Neural cell (in vitro differentiated cells): ENCODE measurements at regions not wholly inside any gene's neighbourhood (a gene's known extent, or its start where the extent isn't known, plus 50 kb on each side); places are given as distances from the start of the nearest gene placed in this dataset.

ENCODE experiments used
- H2AFZ ChIP-seq: fragments of 200-600, 300-800 bp; sonication (generic), shearing (Covaris generic); 2 replicates; pipeline ENCODE4 v1.6.0; 2014; ENCODE audit warnings: low read depth, mild to moderate bottlenecking, antibody characterized with exemption, low read length, moderate library complexity
- H3F3A ChIP-seq: fragments of 200-600 bp; shearing (Covaris generic); 2 replicates; pipeline ENCODE4 v1.6.1; 2016; ENCODE audit warnings: mild to moderate bottlenecking, moderate library complexity, mixed read lengths, antibody characterized with exemption, low read length; ENCODE audit not compliant: insufficient read depth, poor library complexity, severe bottlenecking
- H3K27ac ChIP-seq: fragments of 200-600, 300-800 bp; sonication (generic), shearing (Covaris generic); 2 replicates; pipeline ENCODE4 v1.5.1; 2014; ENCODE audit warnings: mild to moderate bottlenecking, low read length, moderate library complexity
- H3K27me3 ChIP-seq: fragments of 300-800, 200-600 bp; sonication (generic), shearing (Covaris generic); 2 replicates; pipeline ENCODE4 v1.6.0; 2014; ENCODE audit warnings: mild to moderate bottlenecking, low read depth, low read length, moderate library complexity; ENCODE audit not compliant: insufficient read depth
- H3K36me3 ChIP-seq: fragments of 300-800, 200-600 bp; sonication (generic), shearing (Covaris generic); 2 replicates; pipeline ENCODE4 v1.5.1; 2014; ENCODE audit warnings: mild to moderate bottlenecking, antibody characterized with exemption, low read length, moderate library complexity; ENCODE audit not compliant: insufficient read depth
- H3K4me2 ChIP-seq: fragments of 300-800, 200-600 bp; sonication (generic), shearing (Covaris generic); 2 replicates; pipeline ENCODE4 v1.6.0; 2014; ENCODE audit warnings: mild to moderate bottlenecking, low read length
- H3K4me3 ChIP-seq: fragments of 300-800, 200-600 bp; sonication (generic), shearing (Covaris generic); 2 replicates; pipeline ENCODE4 v1.5.1; 2014; ENCODE audit warnings: mild to moderate bottlenecking, low read length, moderate library complexity
- H3K79me2 ChIP-seq: fragments of 200-600 bp; shearing (Covaris generic); replicated peaks from 2 replicates; pipeline ENCODE4 v1.6.0; 2014; ENCODE audit warnings: mild to moderate bottlenecking, low read length, moderate library complexity; ENCODE audit not compliant: insufficient read depth
- H3K9ac ChIP-seq: fragments of 300-800, 200-600 bp; sonication (generic), shearing (Covaris generic); 2 replicates; pipeline ENCODE4 v1.6.1; 2016; ENCODE audit warnings: mild to moderate bottlenecking, low read length, mixed read lengths
- H3K9me2 ChIP-seq: fragments of 200-600 bp; shearing (Covaris generic); 2 replicates; pipeline ENCODE4 v1.6.1; 2016; ENCODE audit warnings: mild to moderate bottlenecking, low read length, mixed read lengths; ENCODE audit not compliant: insufficient read depth
- H3K9me3 ChIP-seq: fragments of 200-600, 300-800 bp; sonication (generic), shearing (Covaris generic); 2 replicates; pipeline ENCODE4 v1.6.1; 2016; ENCODE audit warnings: mild to moderate bottlenecking, mixed run types, low read length, moderate library complexity, mixed read lengths
- H4K20me1 ChIP-seq: fragments of 200-600 bp; shearing (Covaris generic); 2 replicates; pipeline ENCODE4 v1.6.1; 2016; ENCODE audit warnings: mild to moderate bottlenecking, mixed run types; ENCODE audit not compliant: insufficient read depth
- CTCF ChIP-seq: fragments of 450-650 bp; IDR thresholded peaks from 2 replicates; pipeline ENCODE4 v1.5.1; 2014; ENCODE audit warnings: antibody characterized with exemption, mild to moderate bottlenecking, moderate library complexity; ENCODE audit not compliant: poor library complexity, severe bottlenecking
- EP300 ChIP-seq: fragments of 450-650 bp; conservative IDR thresholded peaks from 2 replicates; pipeline ENCODE4 v1.6.1; 2014; ENCODE audit warnings: antibody characterized with exemption, mild to moderate bottlenecking, moderate library complexity; ENCODE audit not compliant: poor library complexity, severe bottlenecking
- EZH2 ChIP-seq: fragments of 200-600, 300-800 bp; shearing (Covaris generic), sonication (generic); IDR thresholded peaks from 2 replicates; pipeline ENCODE4 v1.6.1; 2014; ENCODE audit warnings: antibody characterized with exemption, low read length, borderline replicate concordance, mild to moderate bottlenecking; ENCODE audit not compliant: insufficient read depth, poor library complexity, severe bottlenecking
- MXI1 ChIP-seq: fragments of 450-650 bp; conservative IDR thresholded peaks from 2 replicates; pipeline ENCODE4 v1.6.1; 2014; ENCODE audit warnings: antibody characterized with exemption, mild to moderate bottlenecking; ENCODE audit not compliant: poor library complexity, severe bottlenecking
- POLR2AphosphoS5 ChIP-seq: IDR thresholded peaks from 2 replicates; pipeline ENCODE4 v1.6.1; 2012
- RAD21 ChIP-seq: fragments of 450-650 bp; conservative IDR thresholded peaks from 2 replicates; pipeline ENCODE4 v1.6.1; 2014; ENCODE audit warnings: antibody characterized with exemption, mild to moderate bottlenecking, moderate library complexity
- REST ChIP-seq: IDR thresholded peaks from 2 replicates; pipeline ENCODE4 v1.6.1; 2012; ENCODE audit warnings: borderline replicate concordance
- SMC3 ChIP-seq: fragments of 450-650 bp; conservative IDR thresholded peaks from 2 replicates; pipeline ENCODE4 v1.6.1; 2014; ENCODE audit warnings: antibody characterized with exemption, mild to moderate bottlenecking, moderate library complexity; ENCODE audit not compliant: poor library complexity
- TAF1 ChIP-seq: IDR thresholded peaks from 2 replicates; pipeline ENCODE4 v1.6.1; 2012; ENCODE audit warnings: low read depth

GRCh38 chr4:188714501-188714900 is 575.3 kb downstream of the TRIML1 start:
- TF ChIP-seq CTCF (no peak), REST (no peak), TAF1 (no peak), EZH2 (no peak), RAD21 (no peak), EP300 (no peak)
- no peaks in the 10 kb centered on the region for H3K9me3 ChIP-seq
- H4K20me1 ChIP-seq, result no peaks in the 10 kb centered on the region
- H3K27me3 ChIP-seq, result no peaks in the 10 kb centered on the region
- no peak overlapping the region for H3K4me2 ChIP-seq
- no peak overlapping the region for H2AFZ ChIP-seq
- H3K9ac ChIP-seq, result no peak overlapping the region
- no peaks in the 10 kb centered on the region for H3K9me2 ChIP-seq
- no peaks in the 10 kb centered on the region for H3K36me3 ChIP-seq
- no peak overlapping the region for H3K4me3 ChIP-seq
- no peak overlapping the region for H3K27ac ChIP-seq
- H3K79me2 ChIP-seq, result no peaks in the 10 kb centered on the region
- no peaks in the 10 kb centered on the region for H3F3A ChIP-seq

DNA sequence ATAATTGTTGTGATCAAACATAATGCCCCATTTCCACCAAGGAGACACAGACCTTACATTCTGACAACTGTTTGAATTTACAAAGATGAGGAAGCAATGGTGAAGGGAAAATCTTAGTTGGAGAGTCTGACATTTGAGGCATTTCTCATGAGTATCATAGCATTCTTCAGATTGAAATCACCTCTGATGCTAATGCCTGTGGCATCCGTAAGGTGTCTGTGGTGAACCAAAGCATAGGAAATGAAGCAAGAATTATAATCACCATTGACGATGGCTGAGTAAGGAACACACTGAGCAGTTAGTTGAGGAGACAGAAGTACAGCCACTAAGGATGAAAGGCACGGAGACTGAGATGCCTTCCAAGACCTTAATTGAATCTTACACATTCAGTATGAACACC is 575.7 kb downstream of the TRIML1 start:
- H3K4me3 ChIP-seq, result no peak overlapping the region
- TF ChIP-seq EP300, result no peak
- no peak for TF ChIP-seq SMC3
- TF ChIP-seq MXI1, result no peak
- TF ChIP-seq POLR2AphosphoS5, result no peak
- TF ChIP-seq CTCF, result no peak
- no peak for TF ChIP-seq TAF1
- TF ChIP-seq RAD21, result no peak
- TF ChIP-seq REST, result no peak
- no peak for TF ChIP-seq EZH2
- H3K79me2 ChIP-seq, result no peaks in the 10 kb centered on the region
- no peak overlapping the region for H3K4me2 ChIP-seq
- no peak overlapping the region for H3K27ac ChIP-seq
- no peaks in the 10 kb centered on the region for H3K27me3 ChIP-seq
- H3K9me2 ChIP-seq, result no peaks in the 10 kb centered on the region
- no peaks in the 10 kb centered on the region for H3K36me3 ChIP-seq
- H4K20me1 ChIP-seq, result no peaks in the 10 kb centered on the region
- no peak overlapping the region for H3K9ac ChIP-seq
- H3F3A ChIP-seq, result no peaks in the 10 kb centered on the region
- no peaks in the 10 kb centered on the region for H3K9me3 ChIP-seq
- no peak overlapping the region for H2AFZ ChIP-seq
